LoVo (cell line): ENCODE measurements at regions not wholly inside any gene's neighbourhood (a gene's known extent, or its start where the extent isn't known, plus 50 kb on each side); places are given as distances from the start of the nearest gene placed in this dataset.

ENCODE experiments used
- DNase-seq: peaks from one replicate; pipeline ENCODE4 v3.0.0-alpha.2; 2016; ENCODE audit warnings: low spot score

GRCh38 chr12:24603371-24603770 lies 345.5 kb downstream of the BCAT1 start:
- DNase-seq = no peak

GRCh38 chr12:24600996-24601395 lies 347.9 kb downstream of the BCAT1 start:
- DNase-seq = no peak

- no peak for DNase-seq
Measured at GRCh38 chr12:24600551-24600950, 348.4 kb downstream of the BCAT1 start.

GRCh38 chr12:24599736-24600135 lies 349.2 kb downstream of the BCAT1 start:
- DNase-seq = no peak

GRCh38 chr12:24597580-24597979 lies 351.3 kb downstream of the BCAT1 start:
- no peak for DNase-seq

GRCh38 chr12:24596768-24597388 lies 352.0 kb downstream of the BCAT1 start:
- peak; percentile 45 for DNase-seq

- DNase-seq = no peak
Measured at GRCh38 chr12:24595652-24596235, 353.2 kb downstream of the BCAT1 start.

GRCh38 chr12:24591715-24592440 lies 357.0 kb downstream of the BCAT1 start:
- DNase-seq = no peak

- no peak for DNase-seq
Measured at GRCh38 chr12:24591079-24591626, 357.7 kb downstream of the BCAT1 start.

GRCh38 chr12:24586293-24586692 lies 362.6 kb downstream of the BCAT1 start:
- no peak for DNase-seq

- no peak for DNase-seq
Measured at GRCh38 chr12:24584032-24584675, 364.7 kb downstream of the BCAT1 start.

GRCh38 chr12:24582954-24583601 lies 365.8 kb downstream of the BCAT1 start:
- no peak for DNase-seq

GRCh38 chr12:24574538-24574937 lies 374.4 kb downstream of the BCAT1 start:
- DNase-seq = no peak

GRCh38 chr12:24573621-24574020 lies 375.3 kb downstream of the BCAT1 start:
- DNase-seq = no peak

- no peak for DNase-seq
Measured at GRCh38 chr12:24565300-24565699, 383.6 kb downstream of the BCAT1 start.

- no peak for DNase-seq
Measured at GRCh38 chr12:24562771-24563431, 386.0 kb downstream of the BCAT1 start.

- no peak for DNase-seq
Measured at GRCh38 chr12:24561882-24562770, 386.8 kb downstream of the BCAT1 start.

- DNase-seq = no peak
Measured at GRCh38 chr12:24561411-24561871, 387.5 kb downstream of the BCAT1 start.

- DNase-seq = no peak
Measured at GRCh38 chr12:24560831-24561271, 388.1 kb downstream of the BCAT1 start.

GRCh38 chr12:24560192-24560775 lies 388.6 kb downstream of the BCAT1 start:
- DNase-seq = no peak
